ENCODE measurements at regions not wholly inside any gene's neighbourhood (a gene's known extent, or its start where the extent isn't known, plus 50 kb on each side); places are given as distances from the start of the nearest gene placed in this dataset.
"Not testable (repeated sequence)": the region's sequence is repeated elsewhere in the genome, so short reads cannot be mapped to it uniquely, and the experiment has no call there.

- not testable (repeated sequence) for TF ChIP-seq SUZ12 (IDR thresholded peaks at IDR 0.05; ENCODE audit: extremely low read depth, insufficient read depth, insufficient read length); ZNF274 (IDR thresholded peaks at IDR 0.05; ENCODE audit: low read depth, low read length)
Measured at GRCh38 chrX:107370185-107370584, 79.3 kb upstream of the FRMPD3 start.

All from NT2/D1 (cell line).